HepG2 (cell line): ENCODE measurements at regions not wholly inside any gene's neighbourhood (a gene's known extent, or its start where the extent isn't known, plus 50 kb on each side); places are given as distances from the start of the nearest gene placed in this dataset.

Experiments
- AHR ChIP-seq: IDR thresholded peaks from 2 replicates; pipeline ENCODE4 v1.6.1; 2018; ENCODE audit warnings: missing genetic modification reagents, missing compliant biosample characterization
- ISX ChIP-seq: sonication (generic); formaldehyde crosslinking; conservative IDR thresholded peaks from 2 replicates; pipeline ENCODE4 v1.5.0; 2020; ENCODE audit warnings: missing genetic modification reagents
- NR2F1 ChIP-seq, 2 experiments: fragments of 450-650 bp in 1 of 2; formaldehyde crosslinking in 1 of 2; IDR thresholded peaks; 2 replicates each; pipeline versions ENCODE4 v1.5.0 to v1.6.1; 2016 to 2020; ENCODE audit warnings: mild to moderate bottlenecking in 1 of 2, missing compliant biosample characterization in 1 of 2, missing genetic modification reagents in 1 of 2, moderate library complexity in 1 of 2
- SCMH1 ChIP-seq: sonication (generic); formaldehyde crosslinking; IDR thresholded peaks from 2 replicates; pipeline ENCODE4 v1.9.0; 2021; ENCODE audit warnings: missing genetic modification reagents, mild to moderate bottlenecking, borderline replicate concordance
- ZFP36 ChIP-seq: fragments of 150-350 bp; IDR thresholded peaks from 2 replicates; pipeline ENCODE4 v1.6.1; 2018; ENCODE audit warnings: borderline replicate concordance, low read length, low read depth; ENCODE audit not compliant: partially characterized antibody
- ZNF44 ChIP-seq: sonication (generic); formaldehyde crosslinking; IDR thresholded peaks from 2 replicates; pipeline ENCODE4 v1.5.1; 2020; ENCODE audit warnings: mild to moderate bottlenecking, missing genetic modification reagents
- ZNF501 ChIP-seq: sonication (generic); formaldehyde crosslinking; IDR thresholded peaks from 2 replicates; pipeline ENCODE4 v1.5.1; 2020; ENCODE audit warnings: mild to moderate bottlenecking, moderate library complexity, missing genetic modification reagents
- ZNF792 ChIP-seq: IDR thresholded peaks from 2 replicates; pipeline ENCODE4 v1.6.1; 2016
- TF ChIP-seq, protein P1 (sequence below): sonication (generic); formaldehyde crosslinking; conservative IDR thresholded peaks from 2 replicates; pipeline ENCODE4 v1.4.0; 2020; ENCODE audit warnings: missing genetic modification reagents
- TF ChIP-seq, protein P2 (sequence below): sonication (generic); formaldehyde crosslinking; IDR thresholded peaks from 2 replicates; pipeline ENCODE4 v1.5.0; 2020; ENCODE audit warnings: missing genetic modification reagents, mild to moderate bottlenecking, borderline replicate concordance
- TF ChIP-seq, protein P3 (sequence below): sonication (generic); formaldehyde crosslinking; IDR thresholded peaks from 2 replicates; pipeline ENCODE4 v1.4.0; 2020; ENCODE audit warnings: low read depth, missing genetic modification reagents
- TF ChIP-seq, protein P4 (sequence below): sonication (generic); formaldehyde crosslinking; IDR thresholded peaks from 2 replicates; pipeline ENCODE4 v1.5.0; 2020; ENCODE audit warnings: mild to moderate bottlenecking, missing genetic modification reagents
- TF ChIP-seq, protein P5 (sequence below): sonication (generic); formaldehyde crosslinking; conservative IDR thresholded peaks from 2 replicates; pipeline ENCODE4 v1.4.0; 2020; ENCODE audit warnings: mild to moderate bottlenecking, missing genetic modification reagents, moderate library complexity

DNA sequence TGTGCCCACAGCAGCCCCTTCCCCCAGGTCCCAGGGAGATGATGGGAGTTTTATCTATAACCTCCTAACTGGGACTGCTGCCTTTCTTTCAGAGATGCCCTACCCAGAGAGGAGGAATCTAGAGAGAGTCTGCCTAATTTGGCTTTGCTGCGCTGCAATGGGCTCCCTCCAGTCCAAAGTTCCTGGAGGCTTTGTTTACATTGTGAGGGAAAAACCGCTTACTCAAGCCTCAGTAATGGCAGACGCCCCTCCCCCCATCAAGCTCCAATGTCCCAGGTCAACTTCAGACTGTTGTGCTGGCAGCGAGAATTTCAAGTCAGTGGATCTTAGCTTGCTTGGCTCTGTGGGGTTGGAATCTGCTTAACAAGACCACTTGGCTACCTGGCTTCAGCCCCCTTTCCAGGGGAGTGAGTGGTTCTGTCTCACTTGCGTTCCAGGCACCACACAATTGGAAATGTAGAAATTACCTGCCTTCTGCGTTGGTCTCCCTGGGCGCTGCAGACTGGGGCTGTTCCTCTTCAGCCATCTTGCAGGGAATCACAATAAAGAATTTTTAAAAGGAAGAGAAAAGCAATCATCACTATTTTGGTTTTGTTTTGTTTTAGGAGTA lies 262.5 kb downstream of the FOXG1 start (continued):
- 0 out of 2 replicates have a peak, but pooled peaks have one; percentile 31 for TF ChIP-seq ISX
- no peak; the same call in 1 of the 2 replicates for TF ChIP-seq AHR (CRISPR knock-in tag)
- TF ChIP-seq, protein P1, sequence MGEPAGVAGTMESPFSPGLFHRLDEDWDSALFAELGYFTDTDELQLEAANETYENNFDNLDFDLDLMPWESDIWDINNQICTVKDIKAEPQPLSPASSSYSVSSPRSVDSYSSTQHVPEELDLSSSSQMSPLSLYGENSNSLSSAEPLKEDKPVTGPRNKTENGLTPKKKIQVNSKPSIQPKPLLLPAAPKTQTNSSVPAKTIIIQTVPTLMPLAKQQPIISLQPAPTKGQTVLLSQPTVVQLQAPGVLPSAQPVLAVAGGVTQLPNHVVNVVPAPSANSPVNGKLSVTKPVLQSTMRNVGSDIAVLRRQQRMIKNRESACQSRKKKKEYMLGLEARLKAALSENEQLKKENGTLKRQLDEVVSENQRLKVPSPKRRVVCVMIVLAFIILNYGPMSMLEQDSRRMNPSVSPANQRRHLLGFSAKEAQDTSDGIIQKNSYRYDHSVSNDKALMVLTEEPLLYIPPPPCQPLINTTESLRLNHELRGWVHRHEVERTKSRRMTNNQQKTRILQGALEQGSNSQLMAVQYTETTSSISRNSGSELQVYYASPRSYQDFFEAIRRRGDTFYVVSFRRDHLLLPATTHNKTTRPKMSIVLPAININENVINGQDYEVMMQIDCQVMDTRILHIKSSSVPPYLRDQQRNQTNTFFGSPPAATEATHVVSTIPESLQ (CRISPR knock-in tag) = no peak
- TF ChIP-seq, protein P2, sequence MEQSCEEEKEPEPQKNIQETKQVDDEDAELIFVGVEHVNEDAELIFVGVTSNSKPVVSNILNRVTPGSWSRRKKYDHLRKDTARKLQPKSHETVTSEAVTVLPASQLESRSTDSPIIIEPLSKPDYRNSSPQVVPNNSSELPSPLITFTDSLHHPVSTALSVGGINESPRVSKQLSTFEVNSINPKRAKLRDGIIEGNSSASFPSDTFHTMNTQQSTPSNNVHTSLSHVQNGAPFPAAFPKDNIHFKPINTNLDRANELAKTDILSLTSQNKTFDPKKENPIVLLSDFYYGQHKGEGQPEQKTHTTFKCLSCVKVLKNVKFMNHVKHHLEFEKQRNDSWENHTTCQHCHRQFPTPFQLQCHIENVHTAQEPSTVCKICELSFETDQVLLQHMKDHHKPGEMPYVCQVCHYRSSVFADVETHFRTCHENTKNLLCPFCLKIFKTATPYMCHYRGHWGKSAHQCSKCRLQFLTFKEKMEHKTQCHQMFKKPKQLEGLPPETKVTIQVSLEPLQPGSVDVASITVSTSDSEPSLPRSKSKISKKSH (CRISPR knock-in tag) = no peak
- TF ChIP-seq, protein P3, sequence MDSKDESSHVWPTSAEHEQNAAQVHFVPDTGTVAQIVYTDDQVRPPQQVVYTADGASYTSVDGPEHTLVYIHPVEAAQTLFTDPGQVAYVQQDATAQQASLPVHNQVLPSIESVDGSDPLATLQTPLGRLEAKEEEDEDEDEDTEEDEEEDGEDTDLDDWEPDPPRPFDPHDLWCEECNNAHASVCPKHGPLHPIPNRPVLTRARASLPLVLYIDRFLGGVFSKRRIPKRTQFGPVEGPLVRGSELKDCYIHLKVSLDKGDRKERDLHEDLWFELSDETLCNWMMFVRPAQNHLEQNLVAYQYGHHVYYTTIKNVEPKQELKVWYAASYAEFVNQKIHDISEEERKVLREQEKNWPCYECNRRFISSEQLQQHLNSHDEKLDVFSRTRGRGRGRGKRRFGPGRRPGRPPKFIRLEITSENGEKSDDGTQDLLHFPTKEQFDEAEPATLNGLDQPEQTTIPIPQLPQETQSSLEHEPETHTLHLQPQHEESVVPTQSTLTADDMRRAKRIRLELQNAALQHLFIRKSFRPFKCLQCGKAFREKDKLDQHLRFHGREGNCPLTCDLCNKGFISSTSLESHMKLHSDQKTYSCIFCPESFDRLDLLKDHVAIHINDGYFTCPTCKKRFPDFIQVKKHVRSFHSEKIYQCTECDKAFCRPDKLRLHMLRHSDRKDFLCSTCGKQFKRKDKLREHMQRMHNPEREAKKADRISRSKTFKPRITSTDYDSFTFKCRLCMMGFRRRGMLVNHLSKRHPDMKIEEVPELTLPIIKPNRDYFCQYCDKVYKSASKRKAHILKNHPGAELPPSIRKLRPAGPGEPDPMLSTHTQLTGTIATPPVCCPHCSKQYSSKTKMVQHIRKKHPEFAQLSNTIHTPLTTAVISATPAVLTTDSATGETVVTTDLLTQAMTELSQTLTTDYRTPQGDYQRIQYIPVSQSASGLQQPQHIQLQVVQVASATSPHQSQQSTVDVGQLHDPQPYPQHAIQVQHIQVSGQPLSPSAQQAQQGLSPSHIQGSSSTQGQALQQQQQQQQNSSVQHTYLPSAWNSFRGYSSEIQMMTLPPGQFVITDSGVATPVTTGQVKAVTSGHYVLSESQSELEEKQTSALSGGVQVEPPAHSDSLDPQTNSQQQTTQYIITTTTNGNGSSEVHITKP (CRISPR knock-in tag) = peak; percentile 74; the same call in 1 of the 2 replicates
- TF ChIP-seq, protein P4, sequence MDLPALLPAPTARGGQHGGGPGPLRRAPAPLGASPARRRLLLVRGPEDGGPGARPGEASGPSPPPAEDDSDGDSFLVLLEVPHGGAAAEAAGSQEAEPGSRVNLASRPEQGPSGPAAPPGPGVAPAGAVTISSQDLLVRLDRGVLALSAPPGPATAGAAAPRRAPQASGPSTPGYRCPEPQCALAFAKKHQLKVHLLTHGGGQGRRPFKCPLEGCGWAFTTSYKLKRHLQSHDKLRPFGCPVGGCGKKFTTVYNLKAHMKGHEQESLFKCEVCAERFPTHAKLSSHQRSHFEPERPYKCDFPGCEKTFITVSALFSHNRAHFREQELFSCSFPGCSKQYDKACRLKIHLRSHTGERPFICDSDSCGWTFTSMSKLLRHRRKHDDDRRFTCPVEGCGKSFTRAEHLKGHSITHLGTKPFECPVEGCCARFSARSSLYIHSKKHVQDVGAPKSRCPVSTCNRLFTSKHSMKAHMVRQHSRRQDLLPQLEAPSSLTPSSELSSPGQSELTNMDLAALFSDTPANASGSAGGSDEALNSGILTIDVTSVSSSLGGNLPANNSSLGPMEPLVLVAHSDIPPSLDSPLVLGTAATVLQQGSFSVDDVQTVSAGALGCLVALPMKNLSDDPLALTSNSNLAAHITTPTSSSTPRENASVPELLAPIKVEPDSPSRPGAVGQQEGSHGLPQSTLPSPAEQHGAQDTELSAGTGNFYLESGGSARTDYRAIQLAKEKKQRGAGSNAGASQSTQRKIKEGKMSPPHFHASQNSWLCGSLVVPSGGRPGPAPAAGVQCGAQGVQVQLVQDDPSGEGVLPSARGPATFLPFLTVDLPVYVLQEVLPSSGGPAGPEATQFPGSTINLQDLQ (CRISPR knock-in tag) = 0 out of 2 replicates have a peak, but pooled peaks have one; percentile 37
- no peak; the same call in 1 of the 2 replicates for TF ChIP-seq ZNF44 (CRISPR knock-in tag)
- peak; percentile 96 for TF ChIP-seq ZNF501
- no peak for TF ChIP-seq SCMH1
- TF ChIP-seq ZFP36 = peak; percentile 27
- TF ChIP-seq ZNF792 (CRISPR knock-in tag) = peak; percentile 98
- TF ChIP-seq, protein P5, sequence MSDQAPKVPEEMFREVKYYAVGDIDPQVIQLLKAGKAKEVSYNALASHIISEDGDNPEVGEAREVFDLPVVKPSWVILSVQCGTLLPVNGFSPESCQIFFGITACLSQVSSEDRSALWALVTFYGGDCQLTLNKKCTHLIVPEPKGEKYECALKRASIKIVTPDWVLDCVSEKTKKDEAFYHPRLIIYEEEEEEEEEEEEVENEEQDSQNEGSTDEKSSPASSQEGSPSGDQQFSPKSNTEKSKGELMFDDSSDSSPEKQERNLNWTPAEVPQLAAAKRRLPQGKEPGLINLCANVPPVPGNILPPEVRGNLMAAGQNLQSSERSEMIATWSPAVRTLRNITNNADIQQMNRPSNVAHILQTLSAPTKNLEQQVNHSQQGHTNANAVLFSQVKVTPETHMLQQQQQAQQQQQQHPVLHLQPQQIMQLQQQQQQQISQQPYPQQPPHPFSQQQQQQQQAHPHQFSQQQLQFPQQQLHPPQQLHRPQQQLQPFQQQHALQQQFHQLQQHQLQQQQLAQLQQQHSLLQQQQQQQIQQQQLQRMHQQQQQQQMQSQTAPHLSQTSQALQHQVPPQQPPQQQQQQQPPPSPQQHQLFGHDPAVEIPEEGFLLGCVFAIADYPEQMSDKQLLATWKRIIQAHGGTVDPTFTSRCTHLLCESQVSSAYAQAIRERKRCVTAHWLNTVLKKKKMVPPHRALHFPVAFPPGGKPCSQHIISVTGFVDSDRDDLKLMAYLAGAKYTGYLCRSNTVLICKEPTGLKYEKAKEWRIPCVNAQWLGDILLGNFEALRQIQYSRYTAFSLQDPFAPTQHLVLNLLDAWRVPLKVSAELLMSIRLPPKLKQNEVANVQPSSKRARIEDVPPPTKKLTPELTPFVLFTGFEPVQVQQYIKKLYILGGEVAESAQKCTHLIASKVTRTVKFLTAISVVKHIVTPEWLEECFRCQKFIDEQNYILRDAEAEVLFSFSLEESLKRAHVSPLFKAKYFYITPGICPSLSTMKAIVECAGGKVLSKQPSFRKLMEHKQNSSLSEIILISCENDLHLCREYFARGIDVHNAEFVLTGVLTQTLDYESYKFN = peak; percentile 100
- peak in 1 of 2 experiments; percentile 77; a peak in 3 of 4 replicates for TF ChIP-seq NR2F1 (CRISPR knock-in tag; IDR thresholded peaks at IDR 0.05)
